Gastrocnemius medialis (tissue), 4 donors: ENCODE measurements at regions not wholly inside any gene's neighbourhood (a gene's known extent, or its start where the extent isn't known, plus 50 kb on each side); places are given as distances from the start of the nearest gene placed in this dataset.

Experiments used
- POLR2A ChIP-seq, 2 donors: fragments of 450-650 bp; IDR thresholded peaks; one replicate each; pipeline ENCODE4 v1.6.1; 2017; ENCODE audit warnings: antibody characterized with exemption in 2 of 2, mild to moderate bottlenecking in 2 of 2, moderate library complexity in 2 of 2
- TF ChIP-seq, protein P1 (sequence below), 5 experiments: fragments of 450-650 bp in 3 of 5; fragments of 200-600 bp in 2 of 5; sonication (generic) in 2 of 5; IDR thresholded peaks in 4 of 5; conservative IDR thresholded peaks in 1 of 5; 1 replicate in 4 of 5; 2 replicates in 1 of 5; pipeline ENCODE4 v1.5.1; 2016 to 2019; ENCODE audit warnings: antibody characterized with exemption in 5 of 5, mild to moderate bottlenecking in 3 of 5, moderate library complexity in 3 of 5

DNA sequence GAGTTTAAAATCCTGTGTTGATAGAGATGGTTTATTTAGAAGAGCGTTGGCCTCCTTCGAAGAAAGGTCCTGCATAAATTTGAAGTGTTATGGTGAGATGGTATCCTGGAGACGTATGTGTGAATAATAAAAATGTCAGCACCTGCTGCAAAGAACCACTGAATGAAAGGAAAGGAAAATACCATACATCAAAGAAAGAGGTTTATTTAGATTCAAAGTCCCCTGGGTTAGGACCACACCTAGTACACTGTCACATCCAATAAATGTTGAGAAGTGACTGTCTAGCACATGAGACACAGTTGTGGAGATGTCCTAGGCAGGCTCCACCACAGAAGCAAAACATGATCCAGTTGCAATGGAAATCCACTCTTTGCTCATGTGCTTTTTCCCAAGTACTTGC lies 214.7 kb downstream of the PAX1 start:
- TF ChIP-seq, protein P1, sequence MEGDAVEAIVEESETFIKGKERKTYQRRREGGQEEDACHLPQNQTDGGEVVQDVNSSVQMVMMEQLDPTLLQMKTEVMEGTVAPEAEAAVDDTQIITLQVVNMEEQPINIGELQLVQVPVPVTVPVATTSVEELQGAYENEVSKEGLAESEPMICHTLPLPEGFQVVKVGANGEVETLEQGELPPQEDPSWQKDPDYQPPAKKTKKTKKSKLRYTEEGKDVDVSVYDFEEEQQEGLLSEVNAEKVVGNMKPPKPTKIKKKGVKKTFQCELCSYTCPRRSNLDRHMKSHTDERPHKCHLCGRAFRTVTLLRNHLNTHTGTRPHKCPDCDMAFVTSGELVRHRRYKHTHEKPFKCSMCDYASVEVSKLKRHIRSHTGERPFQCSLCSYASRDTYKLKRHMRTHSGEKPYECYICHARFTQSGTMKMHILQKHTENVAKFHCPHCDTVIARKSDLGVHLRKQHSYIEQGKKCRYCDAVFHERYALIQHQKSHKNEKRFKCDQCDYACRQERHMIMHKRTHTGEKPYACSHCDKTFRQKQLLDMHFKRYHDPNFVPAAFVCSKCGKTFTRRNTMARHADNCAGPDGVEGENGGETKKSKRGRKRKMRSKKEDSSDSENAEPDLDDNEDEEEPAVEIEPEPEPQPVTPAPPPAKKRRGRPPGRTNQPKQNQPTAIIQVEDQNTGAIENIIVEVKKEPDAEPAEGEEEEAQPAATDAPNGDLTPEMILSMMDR (IDR thresholded peaks at IDR 0.05 in 4 of 5, conservative IDR thresholded peaks at IDR 0.05 in 1 of 5), result no peak
- TF ChIP-seq POLR2A (IDR thresholded peaks at IDR 0.05), result no peak
